Inflammatory macrophage (primary cell): ENCODE measurements at regions not wholly inside any gene's neighbourhood (a gene's known extent, or its start where the extent isn't known, plus 50 kb on each side); places are given as distances from the start of the nearest gene placed in this dataset.
"Not testable (repeated sequence)": the region's sequence is repeated elsewhere in the genome, so short reads cannot be mapped to it uniquely, and the experiment has no call there.

Experiments used
- DNase-seq, 2 donors: peaks; one replicate each; pipeline ENCODE4 v3.0.0-alpha.2; 2020 to 2022

DNA sequence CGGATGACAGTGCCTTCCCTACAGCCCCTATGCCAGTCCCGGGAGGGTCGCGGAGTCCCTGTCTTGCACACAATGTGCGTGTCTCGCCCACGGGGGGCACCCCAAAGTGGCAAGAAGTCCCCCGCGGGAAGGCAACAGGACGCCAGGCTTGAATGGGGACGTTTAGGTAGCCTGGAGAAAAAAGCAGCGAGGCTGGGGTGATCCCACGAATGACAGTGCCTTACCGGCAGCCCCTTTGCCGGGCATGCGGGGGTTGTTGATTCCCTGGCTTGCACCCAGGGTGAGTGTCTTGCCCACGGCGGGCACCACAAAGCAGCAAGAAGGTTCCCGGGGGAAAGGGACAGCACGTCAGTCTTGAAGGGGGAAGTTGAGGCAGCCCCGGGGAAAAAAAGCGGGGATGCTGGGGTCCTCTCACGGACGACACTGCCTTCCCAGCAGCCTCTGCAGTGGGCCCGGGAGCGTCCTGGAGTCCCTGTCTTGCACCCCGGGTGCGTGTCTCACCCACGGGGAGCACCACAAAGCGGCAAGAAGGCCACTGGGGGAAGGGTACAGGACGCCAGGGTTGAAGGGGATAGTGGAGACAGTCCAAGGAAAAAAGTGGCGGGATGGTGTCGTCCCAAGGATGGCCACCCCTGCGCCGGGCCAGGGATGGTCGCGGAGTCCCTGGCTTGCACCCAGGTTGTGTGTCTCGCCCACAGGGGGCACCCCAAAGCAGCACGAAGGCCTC, 156.8 kb upstream of the ALG10B start:
- DNase-seq, result no peak

DNA sequence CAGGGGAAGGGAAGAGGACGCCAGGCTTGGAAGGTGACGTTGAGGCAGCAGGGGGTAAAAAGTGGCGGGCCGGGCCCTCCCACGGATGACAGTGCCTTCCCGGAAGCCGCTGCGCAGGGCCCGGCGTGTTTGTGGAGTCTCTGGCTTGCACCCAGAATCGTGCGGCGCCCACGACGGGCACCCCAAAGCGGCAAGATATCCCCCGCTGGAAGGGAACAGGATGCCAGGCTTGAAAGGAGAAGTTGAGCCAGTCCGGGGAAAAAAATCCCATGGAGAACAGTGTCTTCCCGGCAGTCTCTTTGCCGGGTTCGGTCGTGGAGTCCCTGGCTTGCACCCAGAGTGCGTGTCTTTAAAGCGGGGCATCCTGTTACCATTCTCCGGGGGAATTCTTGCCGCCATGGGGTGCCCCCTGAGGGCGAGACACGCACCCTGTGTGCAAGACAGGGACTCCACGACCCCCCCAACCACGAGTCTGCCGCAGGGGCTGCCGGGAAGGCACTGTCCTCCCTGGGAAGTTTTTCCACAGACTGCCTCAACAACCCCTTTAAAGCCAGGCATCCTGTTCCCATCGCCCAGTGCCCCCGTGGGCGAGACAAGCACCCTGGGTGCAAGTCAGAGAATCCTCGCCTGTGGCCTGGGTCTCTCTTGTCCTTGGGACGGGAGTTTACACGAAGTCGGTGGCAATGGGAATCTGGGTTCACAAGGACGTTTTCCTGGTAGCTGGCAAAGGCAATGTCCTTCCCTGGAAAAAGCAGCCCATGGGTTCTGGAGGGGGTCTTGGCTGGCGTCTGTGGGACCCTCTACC, 156.1 kb upstream of the ALG10B start:
- no peak for DNase-seq

DNA sequence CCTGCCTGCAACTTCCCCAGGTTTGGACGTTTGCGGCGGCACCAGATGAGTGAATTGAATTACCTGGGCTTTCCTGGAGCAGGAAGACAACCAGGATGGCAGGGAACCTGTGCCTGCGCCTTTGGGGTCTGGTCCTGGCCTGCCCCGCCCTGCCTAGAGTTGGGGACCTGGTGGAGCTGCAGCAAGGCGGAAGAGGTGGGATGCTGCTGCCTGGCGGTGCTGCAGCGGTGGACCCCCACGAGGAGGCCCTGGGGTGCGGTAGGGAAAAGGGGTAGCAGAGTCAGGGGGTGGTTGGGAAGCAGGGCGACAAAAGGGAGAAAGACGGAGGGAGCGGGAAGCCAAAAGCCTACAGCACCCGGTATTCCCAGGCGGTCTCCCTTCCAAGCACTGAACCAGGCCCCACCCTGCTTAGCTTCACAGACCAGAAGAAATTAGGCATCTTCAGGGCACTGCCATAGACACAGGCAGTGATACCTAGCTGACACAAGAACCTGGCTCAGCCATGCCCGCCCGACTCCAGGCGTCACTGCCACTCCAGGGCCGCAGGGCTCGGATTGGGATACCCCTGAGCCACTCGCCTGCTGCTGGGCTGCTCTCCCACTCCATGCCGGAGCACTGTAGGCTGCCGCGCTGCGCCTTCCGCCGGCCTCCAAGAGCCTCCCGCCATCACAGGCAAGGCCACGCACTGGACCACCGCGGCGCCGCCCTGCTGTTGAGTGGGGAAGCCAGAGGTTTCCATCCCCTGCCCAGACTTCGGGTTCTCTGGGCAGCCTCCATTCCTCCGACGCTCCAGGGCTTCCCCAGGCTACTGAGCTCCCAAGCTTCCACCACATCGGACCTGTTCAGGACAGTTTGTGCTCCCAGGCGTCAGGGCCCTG, 155.2 kb upstream of the ALG10B start:
- DNase-seq, result no peak

DNA sequence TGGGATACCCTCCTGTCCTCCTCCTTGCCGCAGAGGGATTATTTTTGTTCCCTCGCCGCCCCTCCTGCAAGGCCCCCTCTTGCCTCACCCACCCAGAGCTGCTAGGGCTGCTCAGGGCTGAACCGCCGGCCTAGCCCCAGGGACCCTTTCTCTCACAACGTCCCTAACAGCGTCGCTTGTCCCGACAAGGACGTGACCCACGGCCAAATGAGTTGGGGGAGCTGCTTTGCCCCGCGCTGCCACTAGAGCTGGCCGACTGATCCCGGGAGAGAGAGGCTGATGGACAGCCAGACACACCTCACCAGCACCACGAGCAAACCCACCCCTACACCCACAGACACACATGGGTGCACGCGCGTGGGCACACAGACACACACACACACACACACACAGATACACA, 154.6 kb upstream of the ALG10B start:
- no peak for DNase-seq

DNA sequence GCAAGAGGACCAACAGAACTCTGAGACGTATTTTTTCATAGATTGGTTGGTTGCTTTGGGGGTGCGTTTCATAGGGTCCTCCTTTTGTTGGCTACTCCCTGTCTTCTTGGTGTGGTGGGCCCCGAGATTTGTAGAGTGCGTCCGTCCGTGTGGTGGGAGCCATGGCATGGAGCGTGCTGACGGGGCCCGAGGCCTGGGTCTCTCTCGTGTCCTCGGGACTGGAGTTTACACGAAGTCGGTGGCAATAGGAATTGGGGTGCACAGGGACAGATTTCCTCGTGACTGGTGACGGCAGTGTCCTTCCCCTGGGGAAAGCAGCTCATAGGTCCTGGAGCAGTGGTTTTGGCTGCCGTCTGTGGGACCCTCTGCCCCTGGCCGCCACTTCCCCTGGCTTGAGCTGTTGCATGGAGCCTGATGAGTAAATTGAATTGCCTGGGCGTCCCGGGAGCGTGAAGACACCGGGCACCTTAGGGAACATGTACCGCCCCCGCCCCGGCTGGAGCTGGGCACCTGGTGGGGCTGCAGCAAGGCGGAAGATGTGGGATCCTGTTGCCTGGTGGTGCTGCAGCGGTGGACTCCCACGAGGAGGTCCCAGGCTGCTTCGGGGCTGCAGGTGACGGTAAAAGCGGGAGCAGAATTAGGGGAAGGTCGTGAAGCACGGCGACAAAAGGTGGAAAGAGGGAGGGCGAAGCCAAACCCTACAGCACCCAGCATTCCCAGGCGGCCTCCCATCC, 153.7 kb upstream of the ALG10B start:
- no peak for DNase-seq

DNA sequence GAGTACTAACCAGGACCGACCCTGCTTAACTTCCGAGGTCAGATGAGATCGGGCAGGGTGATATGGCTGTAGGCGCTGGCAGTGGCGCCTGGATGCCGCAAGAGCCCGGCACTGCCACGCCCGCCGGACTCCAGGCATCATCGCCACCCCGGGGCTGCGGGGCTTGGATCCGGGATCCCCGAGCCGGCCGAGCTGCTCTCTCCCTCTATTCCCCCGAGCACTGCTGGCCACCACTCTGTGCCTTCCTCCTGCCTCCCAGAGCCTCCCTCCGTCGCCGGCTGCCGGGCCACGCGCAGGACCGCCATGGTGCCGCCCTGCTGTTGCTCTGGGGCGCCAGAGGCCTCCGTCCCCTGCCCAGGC, 153.2 kb upstream of the ALG10B start:
- no peak for DNase-seq

DNA sequence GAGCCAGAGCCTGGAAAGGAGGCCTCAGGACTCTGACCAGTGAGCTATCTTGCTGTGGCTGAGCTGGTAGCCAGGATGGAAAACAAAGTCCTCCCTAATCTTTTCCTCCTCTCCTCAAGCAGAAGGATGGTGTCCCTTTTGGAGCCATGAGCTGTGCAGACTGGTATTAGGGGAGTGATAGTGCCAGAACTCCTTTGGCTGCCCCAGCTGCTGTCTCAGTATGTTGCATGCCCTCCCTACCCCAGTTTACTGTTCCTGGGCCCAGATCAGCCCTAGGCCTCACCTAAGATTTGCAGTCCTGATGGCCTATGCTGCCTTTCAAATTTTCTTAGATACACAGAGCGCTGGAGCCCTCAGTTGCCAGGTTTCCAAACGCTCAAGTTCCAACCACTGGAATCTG, 150.3 kb upstream of the ALG10B start:
- no peak for DNase-seq

DNA sequence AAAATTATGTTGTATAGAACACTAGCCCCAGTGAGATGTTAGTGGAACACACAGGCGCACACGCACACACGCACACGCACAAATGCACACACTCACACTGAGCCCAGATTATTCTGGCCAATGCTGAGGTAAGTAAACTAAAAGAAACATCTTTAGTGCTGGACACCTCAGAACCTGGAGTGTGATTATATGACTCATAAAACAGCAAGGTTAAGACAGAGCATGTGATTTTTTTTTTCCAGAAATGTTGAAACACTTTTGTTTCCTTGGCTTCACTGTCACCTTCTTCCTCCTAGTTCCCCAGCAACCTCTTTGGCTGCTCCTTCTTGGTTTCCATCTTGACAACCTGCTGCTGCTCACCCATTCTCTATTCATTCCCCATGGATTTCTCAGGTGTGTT, 141.0 kb upstream of the ALG10B start:
- no peak for DNase-seq

DNA sequence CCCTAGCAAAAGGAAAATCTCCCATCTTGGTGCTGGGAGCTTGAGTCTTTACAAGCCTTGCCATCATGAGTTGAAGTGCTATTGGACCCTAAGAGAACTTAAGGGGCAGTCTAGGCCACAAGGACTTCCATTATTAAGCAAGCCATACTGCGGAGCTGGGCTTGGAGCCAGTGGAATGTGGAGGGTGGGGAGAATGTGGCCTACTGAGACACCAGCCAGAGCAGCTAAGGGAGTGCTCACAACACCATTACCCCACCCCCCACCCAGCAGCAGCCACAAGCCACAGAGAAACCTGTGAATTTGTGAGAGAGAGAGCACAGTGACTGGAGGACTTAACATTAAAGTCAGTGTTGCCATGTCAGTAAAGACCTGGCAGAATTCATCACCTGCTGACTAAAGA, 133.0 kb upstream of the ALG10B start:
- not testable (repeated sequence) for DNase-seq

DNA sequence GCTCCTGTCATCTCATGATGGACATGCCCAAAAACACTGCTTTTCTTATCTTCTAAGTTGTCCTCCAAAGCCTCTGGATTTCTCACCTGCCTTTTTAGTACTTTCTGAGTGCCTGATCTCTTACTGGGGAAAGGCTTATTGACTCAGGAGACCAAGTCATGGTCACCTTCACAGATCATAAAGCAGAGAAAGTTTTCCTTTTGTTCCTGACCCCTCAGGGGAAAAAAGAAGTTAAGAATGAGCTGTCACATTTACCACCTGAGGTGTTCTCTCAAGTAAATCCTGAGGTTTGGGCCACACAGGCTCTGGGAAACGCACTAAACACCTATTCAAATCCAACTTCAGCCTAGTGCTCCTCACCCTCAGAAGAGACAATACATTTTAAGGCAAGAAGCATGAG, 119.3 kb upstream of the ALG10B start:
- DNase-seq, result not testable (repeated sequence)

DNA sequence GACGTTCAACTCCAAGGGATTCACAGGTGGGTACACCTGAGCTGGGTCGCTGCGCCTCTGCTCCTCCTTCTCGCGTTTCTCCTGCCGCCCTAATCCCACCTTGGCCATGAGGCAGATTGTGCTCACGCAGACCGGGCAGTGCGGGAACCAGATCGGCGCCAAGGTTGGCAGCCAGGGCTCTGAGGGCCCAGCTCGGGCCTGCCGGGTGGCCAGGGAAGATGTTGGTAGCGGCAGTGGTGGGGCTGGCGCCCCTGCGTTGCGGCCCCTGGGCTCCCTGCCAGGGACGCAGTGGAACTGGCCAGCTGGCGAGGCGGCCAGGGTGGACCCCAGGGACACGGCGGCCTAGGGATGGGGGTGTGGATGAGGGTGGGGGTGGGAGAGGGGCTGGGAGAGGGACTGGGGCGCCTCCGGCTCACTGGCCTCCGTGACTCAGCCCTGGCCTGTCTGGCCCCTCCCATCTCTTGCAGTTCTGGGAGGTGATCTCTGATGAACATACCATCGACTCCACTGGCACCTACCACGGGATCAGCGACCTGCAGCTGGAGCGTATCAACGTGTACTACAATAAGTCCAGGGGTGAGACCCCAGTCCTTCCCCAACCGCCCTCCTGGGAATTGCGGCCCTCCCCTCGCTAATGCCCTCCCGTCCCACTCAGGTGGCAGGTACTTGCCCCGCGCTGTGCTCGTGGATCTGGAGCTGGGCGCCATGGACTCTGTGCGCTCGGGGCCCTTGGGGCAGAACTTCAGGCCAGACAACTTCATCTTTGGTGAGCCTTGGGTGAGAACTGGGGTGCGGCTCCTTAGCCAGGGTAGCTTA, 114.9 kb upstream of the ALG10B start:
- no peak for DNase-seq

DNA sequence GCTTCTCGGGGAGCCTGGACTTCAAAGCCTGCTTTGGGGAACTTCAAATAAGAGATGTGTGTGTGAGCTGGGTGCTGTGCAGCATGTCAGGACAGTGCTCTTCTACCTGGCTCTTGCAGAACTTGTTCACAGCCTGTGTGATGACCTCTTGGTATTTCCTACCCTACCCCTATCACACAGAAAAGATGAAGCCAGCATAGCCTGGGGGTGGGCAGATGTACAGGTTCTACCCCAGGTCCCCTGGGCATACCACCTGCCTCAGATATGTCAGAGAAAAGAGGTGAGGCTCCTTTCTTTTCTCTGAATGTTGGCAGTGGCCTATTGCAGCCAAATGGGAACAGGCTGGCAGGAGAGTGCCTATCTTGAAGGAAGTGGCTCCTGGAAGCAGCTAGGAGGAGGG, 111.7 kb upstream of the ALG10B start:
- no peak for DNase-seq

DNA sequence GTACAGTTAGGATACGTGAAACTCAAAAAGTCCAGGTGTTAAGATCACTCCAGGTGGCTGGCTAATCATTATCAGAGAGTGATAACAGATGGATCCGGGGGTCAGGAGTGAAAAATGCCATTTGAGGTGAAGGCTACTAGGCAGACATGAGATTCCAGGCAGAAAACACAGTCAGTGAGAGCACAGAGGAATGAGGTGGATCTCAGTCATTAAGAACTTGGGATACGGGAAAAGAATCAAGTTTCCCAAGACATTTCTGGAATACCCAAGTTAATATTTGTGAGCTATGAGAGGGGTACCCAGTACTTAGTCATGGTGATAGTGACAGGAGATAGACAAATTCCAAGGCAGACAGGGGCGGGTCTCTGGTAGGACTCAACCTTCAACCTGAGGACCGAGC, 94.6 kb upstream of the ALG10B start:
- no peak for DNase-seq

DNA sequence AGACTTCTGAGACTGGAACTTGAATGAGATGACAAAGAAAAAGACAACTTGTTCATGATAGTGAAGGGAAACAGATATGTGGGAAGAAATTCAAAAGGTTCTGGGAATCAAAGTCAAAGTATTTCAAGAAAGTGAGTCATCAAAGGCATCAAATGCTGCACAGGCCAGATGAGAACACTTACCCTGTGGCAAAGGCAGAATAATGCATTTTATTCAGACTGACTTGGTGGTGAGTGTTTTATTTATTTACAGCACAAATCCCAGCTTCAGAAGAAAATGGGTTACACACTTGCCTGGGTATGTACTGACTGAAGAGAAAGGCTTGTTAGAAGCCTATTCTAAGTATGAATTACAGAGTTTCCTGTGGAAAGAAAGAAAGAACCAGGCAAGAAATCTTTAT, 78.2 kb upstream of the ALG10B start:
- not testable (repeated sequence) for DNase-seq

DNA sequence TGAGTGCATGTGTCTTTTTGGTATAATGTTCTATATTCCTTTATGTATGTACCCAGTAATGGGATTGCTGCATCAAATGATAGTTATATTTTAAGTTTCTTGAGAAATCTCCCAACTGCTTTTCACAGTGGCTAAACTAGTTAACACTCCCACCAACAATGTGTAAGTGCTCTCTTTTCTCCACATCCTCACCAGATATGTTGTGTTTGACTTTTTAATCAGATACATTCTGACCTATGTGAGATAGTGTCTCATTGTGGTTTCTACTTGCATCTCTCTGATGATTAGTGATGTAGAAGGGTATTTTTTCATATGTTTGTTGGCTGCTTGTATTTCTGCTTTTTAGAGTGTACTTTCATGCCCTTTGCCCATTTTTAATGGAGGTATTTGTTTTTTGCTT, 62.8 kb upstream of the ALG10B start:
- no peak for DNase-seq

DNA sequence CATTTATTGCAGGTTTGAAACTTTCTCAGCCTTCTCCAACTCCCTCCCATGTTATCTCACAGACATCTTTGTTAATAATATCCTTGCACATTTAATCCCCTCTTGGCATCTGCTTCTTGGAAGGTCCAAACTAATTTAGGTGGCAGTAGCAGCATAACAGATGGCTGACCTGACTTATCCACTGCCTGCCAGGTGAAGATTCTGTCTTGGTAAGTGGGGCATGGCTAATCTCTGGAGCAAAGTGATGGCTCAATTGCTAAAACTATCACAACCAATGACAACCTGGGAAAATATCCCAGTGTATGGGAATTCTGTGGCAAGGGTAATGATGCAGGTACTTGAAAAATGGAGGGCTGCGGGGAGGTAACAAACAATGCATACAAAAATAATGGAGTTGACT, 58.2 kb upstream of the ALG10B start:
- no peak for DNase-seq
